ENCODE measurements at regions not wholly inside any gene's neighbourhood (a gene's known extent, or its start where the extent isn't known, plus 50 kb on each side); places are given as distances from the start of the nearest gene placed in this dataset.

- WGBS (ENCODE audit: extremely low coverage, insufficient read length, low lambda C conversion rate) = no CpG with 5 or more reads among the region's 13 CpGs
- Histone ChIP-seq H3K4me2 (ENCODE audit: insufficient read depth, insufficient read length, low read length) (no peak overlapping the region), H4K20me1 (ENCODE audit: control insufficient read depth, insufficient read depth, insufficient read length) (no peaks in the 10 kb centered on the region), H3K79me2 (ENCODE audit: insufficient read depth, low read length) (no peaks in the 10 kb centered on the region), H3K18ac (ENCODE audit: insufficient read length, low read depth, low read length) (no peak overlapping the region), H4K91ac (ENCODE audit: insufficient read length, low read depth, low read length) (no peak overlapping the region), H3K23me2 (ENCODE audit: insufficient read length, low read depth, low read length, poor library complexity, severe bottlenecking) (no peaks in the 10 kb centered on the region), H3K56ac (ENCODE audit: insufficient read length, low read depth, low read length) (no peak overlapping the region), H4K8ac (replicated peaks; ENCODE audit: insufficient read length, low read depth, low read length) (no peak overlapping the region), H2BK15ac (ENCODE audit: low read depth, low read length) (no peak overlapping the region), H3K23ac (ENCODE audit: insufficient read length, low read depth, low read length) (no peak overlapping the region), H3K27ac (ENCODE audit: insufficient read length, low read depth, low read length) (no peak overlapping the region), H2BK12ac (ENCODE audit: insufficient read length, low read depth, low read length) (no peak overlapping the region), H2AFZ (ENCODE audit: low read length) (no peak overlapping the region), H3K79me1 (ENCODE audit: insufficient read depth, low read depth, low read length, poor library complexity, severe bottlenecking) (no peaks in the 10 kb centered on the region), H3K27me3 (ENCODE audit: insufficient read depth, low read length) (no peaks in the 10 kb centered on the region), H3K4me1 (ENCODE audit: insufficient read depth, low read length) (no peaks in the 10 kb centered on the region), H2AK5ac (ENCODE audit: insufficient read length, low read length) (no peak overlapping the region), H3K4ac (ENCODE audit: low read depth, low read length) (no peak overlapping the region), H3K14ac (ENCODE audit: insufficient read depth, low read length) (no peak overlapping the region), H2BK120ac (ENCODE audit: low read depth, low read length, poor library complexity, severe bottlenecking) (no peak overlapping the region), H3T11ph (ENCODE audit: low read length) (no peak overlapping the region), H3K9ac (ENCODE audit: extremely low read depth, insufficient read length, low read length) (no peak overlapping the region), H2BK5ac (ENCODE audit: insufficient read length, low read length) (no peak overlapping the region), H3K9me3 (ENCODE audit: control insufficient read depth, low read depth, low read length) (no peaks in the 10 kb centered on the region), H2BK20ac (ENCODE audit: low read depth, low read length, poor library complexity, severe bottlenecking) (no peak overlapping the region), H4K5ac (ENCODE audit: insufficient read length, low read depth, low read length) (no peak overlapping the region)
- Mint-ChIP-seq H3K9me3 (no peaks in the 10 kb centered on the region), H3K4me3 (no peak overlapping the region), H3K27ac (no peak overlapping the region), H3K4me1 (peaks cover 10 to 11% of the 10 kb centered on the region in 2 experiments), H3K36me3 (ENCODE audit: insufficient read depth in 1 of 3, low read depth in 3 of 3) (no peaks in the 10 kb centered on the region), H3K27me3 (ENCODE audit: low read depth) (peaks cover 6% of the 10 kb centered on the region; the same call in 1 of the 2 replicates)
- peak; percentile 100 for TF ChIP-seq CTCF (conservative IDR thresholded peaks at IDR 0.05)
- peak; percentile 96 for DNase-seq
Measured at GRCh38 chr13:52968074-52968700, 60.4 kb upstream of the OLFM4 start.
